ENCODE measurements at regions not wholly inside any gene's neighbourhood (a gene's known extent, or its start where the extent isn't known, plus 50 kb on each side); places are given as distances from the start of the nearest gene placed in this dataset.

DNA sequence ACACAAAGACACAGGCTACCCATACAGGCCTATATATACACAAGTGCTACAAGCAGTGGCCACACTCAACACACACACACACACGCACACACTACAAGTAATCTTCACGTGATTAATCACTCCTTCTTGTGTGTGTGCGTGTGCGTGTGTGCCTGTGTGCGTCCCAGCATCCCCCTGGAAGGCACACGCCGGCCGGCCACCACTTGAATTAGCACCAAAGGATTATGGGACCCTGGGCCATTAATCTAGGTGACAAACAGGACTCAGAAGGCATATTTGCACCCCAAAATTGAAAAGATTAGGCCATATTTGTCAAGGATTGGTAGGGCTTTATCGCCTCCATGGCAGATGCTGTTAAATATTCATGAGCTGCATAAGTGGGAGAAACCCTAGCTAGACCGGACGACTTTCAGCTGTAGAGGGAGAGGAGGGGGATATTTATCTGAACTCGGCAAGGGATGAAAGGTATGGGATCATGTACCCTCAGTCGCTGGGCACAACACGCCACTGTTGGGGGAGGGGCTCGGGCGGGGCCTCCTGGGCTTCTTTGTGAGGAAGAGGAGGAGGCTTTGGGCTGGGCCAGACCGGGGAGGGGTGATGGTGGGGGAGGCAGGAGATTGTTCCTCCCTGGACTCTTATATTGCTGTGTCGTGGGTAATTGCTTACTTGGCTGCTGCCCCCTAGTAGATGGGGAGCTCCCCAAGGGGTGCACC is 89.6 kb upstream of the LHX5 start:
- TF ChIP-seq, protein P1, sequence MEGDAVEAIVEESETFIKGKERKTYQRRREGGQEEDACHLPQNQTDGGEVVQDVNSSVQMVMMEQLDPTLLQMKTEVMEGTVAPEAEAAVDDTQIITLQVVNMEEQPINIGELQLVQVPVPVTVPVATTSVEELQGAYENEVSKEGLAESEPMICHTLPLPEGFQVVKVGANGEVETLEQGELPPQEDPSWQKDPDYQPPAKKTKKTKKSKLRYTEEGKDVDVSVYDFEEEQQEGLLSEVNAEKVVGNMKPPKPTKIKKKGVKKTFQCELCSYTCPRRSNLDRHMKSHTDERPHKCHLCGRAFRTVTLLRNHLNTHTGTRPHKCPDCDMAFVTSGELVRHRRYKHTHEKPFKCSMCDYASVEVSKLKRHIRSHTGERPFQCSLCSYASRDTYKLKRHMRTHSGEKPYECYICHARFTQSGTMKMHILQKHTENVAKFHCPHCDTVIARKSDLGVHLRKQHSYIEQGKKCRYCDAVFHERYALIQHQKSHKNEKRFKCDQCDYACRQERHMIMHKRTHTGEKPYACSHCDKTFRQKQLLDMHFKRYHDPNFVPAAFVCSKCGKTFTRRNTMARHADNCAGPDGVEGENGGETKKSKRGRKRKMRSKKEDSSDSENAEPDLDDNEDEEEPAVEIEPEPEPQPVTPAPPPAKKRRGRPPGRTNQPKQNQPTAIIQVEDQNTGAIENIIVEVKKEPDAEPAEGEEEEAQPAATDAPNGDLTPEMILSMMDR (IDR thresholded peaks at IDR 0.05; ENCODE audit: control extremely low read depth, extremely low read depth, low read depth, missing control alignments): no peak
- no peak for DNase-seq (ENCODE audit: extremely low spot score)
- ChIA-PET CTCF (no interaction called here), POLR2A (no interaction called here)

DNA sequence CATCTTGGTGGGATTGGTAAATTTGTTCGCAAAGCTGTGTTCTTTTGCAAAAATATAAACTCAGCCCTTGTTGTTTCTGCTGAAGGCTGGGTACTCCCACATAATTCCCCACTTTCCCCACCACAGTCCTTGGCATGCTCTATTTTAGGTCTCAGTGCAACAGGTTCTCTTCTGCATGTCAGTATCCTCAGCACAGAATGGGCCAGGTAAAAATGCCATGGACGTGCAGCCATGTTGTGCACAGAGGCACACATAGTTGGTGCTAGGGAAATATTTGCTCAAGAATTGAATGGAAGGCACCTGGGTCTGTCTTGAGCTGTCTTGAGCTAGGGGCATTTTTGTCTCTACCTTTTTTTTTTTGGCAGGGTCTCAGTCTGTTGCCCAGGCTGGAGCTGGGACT is 87.8 kb upstream of the LHX5 start:
- POLR2A ChIA-PET: no interaction called here
- CTCF ChIA-PET: no interaction called here
- TF ChIP-seq, protein P1 (IDR thresholded peaks at IDR 0.05; ENCODE audit: control extremely low read depth, extremely low read depth, low read depth, missing control alignments): no peak
- no peak for DNase-seq (ENCODE audit: extremely low spot score)

DNA sequence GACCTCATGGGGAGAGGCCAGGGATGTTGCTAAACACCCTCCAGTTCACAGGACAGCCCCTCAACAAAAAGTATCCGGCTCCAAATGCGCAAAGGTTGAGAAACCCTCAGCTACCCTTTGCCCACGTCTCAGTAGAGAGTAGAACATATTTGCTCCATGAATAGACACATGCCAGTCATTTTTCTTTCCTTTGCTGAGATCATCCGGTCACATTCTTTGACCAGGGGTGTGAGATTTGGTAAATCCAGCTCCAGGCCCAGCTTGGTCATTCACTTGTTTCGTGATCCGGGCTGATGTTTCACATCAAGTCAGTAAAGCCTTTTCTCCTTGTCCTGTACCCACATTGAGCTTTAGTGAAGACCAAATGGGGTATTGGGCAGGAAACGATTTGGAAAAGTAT is 83.6 kb upstream of the LHX5 start:
- POLR2A ChIA-PET: no interaction called here
- TF ChIP-seq, protein P1 (IDR thresholded peaks at IDR 0.05; ENCODE audit: control extremely low read depth, extremely low read depth, low read depth, missing control alignments): no peak
- DNase-seq (ENCODE audit: extremely low spot score): no peak
- CTCF ChIA-PET: no interaction called here

DNA sequence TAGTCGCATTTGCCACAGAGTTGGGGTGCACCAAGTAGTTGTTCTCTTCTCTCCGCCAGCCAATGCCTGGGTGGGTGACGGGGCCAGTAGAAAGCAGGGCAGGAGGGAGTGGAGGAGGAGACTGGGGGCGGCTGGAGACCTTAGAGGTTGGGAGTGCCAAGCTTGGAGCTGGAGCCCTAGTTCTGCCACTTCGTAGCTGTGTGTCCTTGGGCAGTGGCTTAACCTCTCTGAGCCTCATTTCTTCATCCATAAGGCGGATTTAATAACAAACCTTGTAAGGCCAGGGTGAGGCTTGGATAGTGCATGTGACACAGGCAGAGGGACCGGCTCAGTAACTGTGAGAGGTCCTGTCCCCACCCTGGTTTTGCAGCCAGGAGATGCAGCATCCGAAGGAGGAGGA is 81.1 kb upstream of the LHX5 start:
- ChIA-PET POLR2A (no interaction called here), CTCF (no interaction called here)
- TF ChIP-seq, protein P1 (IDR thresholded peaks at IDR 0.05; ENCODE audit: control extremely low read depth, extremely low read depth, low read depth, missing control alignments): no peak
- no peak for DNase-seq (ENCODE audit: extremely low spot score)

DNA sequence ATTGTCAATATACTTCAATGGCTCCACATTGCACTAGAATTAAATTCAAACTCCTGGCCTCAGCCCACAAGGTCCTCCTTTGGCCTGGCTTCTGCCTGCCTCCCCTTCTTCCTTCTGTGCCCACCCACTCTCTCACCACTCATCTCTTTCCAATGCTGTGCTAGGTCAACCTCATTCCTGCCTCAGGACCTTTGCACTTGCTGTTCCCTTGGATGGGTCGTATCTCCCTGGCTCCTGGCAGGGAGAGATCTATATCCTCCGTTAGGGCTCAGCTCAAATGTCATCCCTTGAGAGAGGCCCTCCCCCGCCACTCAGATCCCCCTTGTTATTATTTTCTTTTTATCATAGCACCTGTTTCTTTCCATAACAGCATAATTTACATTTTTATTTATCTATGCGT is 79.9 kb upstream of the LHX5 start:
- ChIA-PET POLR2A (no interaction called here), CTCF (no interaction called here)
- TF ChIP-seq, protein P1 (IDR thresholded peaks at IDR 0.05; ENCODE audit: control extremely low read depth, extremely low read depth, low read depth, missing control alignments): no peak
- no peak for DNase-seq (ENCODE audit: extremely low spot score)

DNA sequence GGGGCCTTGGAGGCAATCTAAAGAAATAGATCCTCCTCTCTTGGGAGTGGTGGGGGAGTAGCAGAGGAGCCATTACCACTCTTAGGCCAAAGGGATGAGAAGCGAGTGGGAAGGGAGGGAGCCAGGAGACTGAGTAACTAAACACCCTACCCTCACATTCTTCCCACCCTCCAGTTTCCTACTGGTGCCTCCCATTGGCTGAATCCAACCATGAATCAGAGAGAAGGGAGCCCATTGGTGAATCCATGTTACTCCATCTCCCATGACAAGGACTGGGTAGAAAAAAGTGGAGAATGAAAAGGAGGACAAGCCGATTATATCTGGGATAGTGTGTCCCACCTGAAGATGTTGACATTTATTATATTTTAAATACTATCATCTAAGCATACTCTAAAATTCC is 76.8 kb upstream of the LHX5 start:
- POLR2A ChIA-PET: no interaction called here
- CTCF ChIA-PET: interaction anchor here (1.5 kb wide), 1 partner anchor 11 kb away, joined by 4 read pairs; no protein-coding TSS in a partner anchor
- TF ChIP-seq, protein P1 (IDR thresholded peaks at IDR 0.05; ENCODE audit: control extremely low read depth, extremely low read depth, low read depth, missing control alignments): no peak
- no peak for DNase-seq (ENCODE audit: extremely low spot score)

Data from GM10248 (cell line).